ENCODE measurements at regions not wholly inside any gene's neighbourhood (a gene's known extent, or its start where the extent isn't known, plus 50 kb on each side); places are given as distances from the start of the nearest gene placed in this dataset.

- WGBS, 2 donors (ENCODE audit: low coverage in 1 of 2) = 78 to 83% methylated on average over 3 to 8 of the region's 8 CpGs
- intact Hi-C loops (cut with DNase I; ENCODE audit: low total_unique reads) (no loop called here), in situ Hi-C loops (cut with MboI; ENCODE audit: low pct_ligation_motif_present in 1 of 4, low pct_unique_long_range_greater_than_20kb in 1 of 4, low sequenced_read_pairs in 3 of 4) (no loop called here)
- H3K27ac ChIP-seq = no peak overlapping the region
- no peaks in the 10 kb centered on the region for H3K4me1 ChIP-seq
- no peak overlapping the region for H3K4me3 ChIP-seq
- H3K9me3 ChIP-seq = no peaks in the 10 kb centered on the region
- DNase-seq = no peak
- H3K36me3 ChIP-seq = no peaks in the 10 kb centered on the region
- no peak for TF ChIP-seq EP300 (IDR thresholded peaks at IDR 0.05; ENCODE audit: low read depth)
- no peak for TF ChIP-seq POLR2AphosphoS5 (IDR thresholded peaks at IDR 0.05)
- TF ChIP-seq CTCF (IDR thresholded peaks at IDR 0.05) = no peak
- no peak for TF ChIP-seq POLR2A (IDR thresholded peaks at IDR 0.05)
- H3K27me3 ChIP-seq = peaks cover 22% of the 10 kb centered on the region
Observed at GRCh38 chr15:69818529-69818928, 279.2 kb downstream of the TLE3 start.

- in situ Hi-C loops (cut with MboI; ENCODE audit: low pct_ligation_motif_present in 1 of 4, low pct_unique_long_range_greater_than_20kb in 1 of 4, low sequenced_read_pairs in 3 of 4) (no loop called here), intact Hi-C loops (cut with DNase I; ENCODE audit: low total_unique reads) (no loop called here)
- Histone ChIP-seq H3K4me1 (no peaks in the 10 kb centered on the region), H3K4me3 (no peak overlapping the region), H3K36me3 (no peaks in the 10 kb centered on the region), H3K27ac (no peak overlapping the region), H3K9me3 (no peaks in the 10 kb centered on the region), H3K27me3 (peaks cover 22% of the 10 kb centered on the region)
- TF ChIP-seq EP300 (IDR thresholded peaks at IDR 0.05; ENCODE audit: low read depth) (no peak), POLR2AphosphoS5 (IDR thresholded peaks at IDR 0.05) (no peak), CTCF (IDR thresholded peaks at IDR 0.05) (no peak), POLR2A (IDR thresholded peaks at IDR 0.05) (no peak)
- no peak for DNase-seq
- 90 to 93% methylated on average over 2 to 3 of the region's 3 CpGs for WGBS, 2 donors (ENCODE audit: low coverage in 1 of 2)
Observed at GRCh38 chr15:69819371-69819770, 278.3 kb downstream of the TLE3 start.

- WGBS, 2 donors (ENCODE audit: low coverage in 1 of 2) = 80 to 84% methylated on average over 1 to 7 of the region's 7 CpGs
- Histone ChIP-seq H3K27me3 (peaks cover 22% of the 10 kb centered on the region), H3K4me3 (no peak overlapping the region), H3K9me3 (no peaks in the 10 kb centered on the region), H3K4me1 (peaks cover 0 to under 1% (median 0%) of the 10 kb centered on the region in 4 donors), H3K36me3 (no peaks in the 10 kb centered on the region), H3K27ac (no peak overlapping the region)
- no peak for DNase-seq
- TF ChIP-seq POLR2AphosphoS5 (IDR thresholded peaks at IDR 0.05) = no peak
- no peak for TF ChIP-seq CTCF (IDR thresholded peaks at IDR 0.05)
- TF ChIP-seq POLR2A (IDR thresholded peaks at IDR 0.05) = no peak
- TF ChIP-seq EP300 (IDR thresholded peaks at IDR 0.05; ENCODE audit: low read depth) = no peak
- intact Hi-C loops (cut with DNase I; ENCODE audit: low total_unique reads) = no loop called here
- in situ Hi-C loops (cut with MboI; ENCODE audit: low pct_ligation_motif_present in 1 of 4, low pct_unique_long_range_greater_than_20kb in 1 of 4, low sequenced_read_pairs in 3 of 4) = no loop called here
Observed at GRCh38 chr15:69820819-69821218, 276.9 kb downstream of the TLE3 start.

- no peak for DNase-seq
- intact Hi-C loops (cut with DNase I; ENCODE audit: low total_unique reads) (no loop called here), in situ Hi-C loops (cut with MboI; ENCODE audit: low pct_ligation_motif_present in 1 of 4, low pct_unique_long_range_greater_than_20kb in 1 of 4, low sequenced_read_pairs in 3 of 4) (no loop called here)
- H3K4me3 ChIP-seq = no peak overlapping the region
- H3K27ac ChIP-seq = no peak overlapping the region
- no peak for TF ChIP-seq CTCF (IDR thresholded peaks at IDR 0.05)
- TF ChIP-seq POLR2AphosphoS5 (IDR thresholded peaks at IDR 0.05) = no peak
- TF ChIP-seq EP300 (IDR thresholded peaks at IDR 0.05; ENCODE audit: low read depth) = no peak
- H3K4me1 ChIP-seq = peaks cover 0 to 8% (median 0%) of the 10 kb centered on the region in 4 donors
- H3K36me3 ChIP-seq = no peaks in the 10 kb centered on the region
- H3K9me3 ChIP-seq = no peaks in the 10 kb centered on the region
- 59 to 72% methylated on average over 4 to 8 of the region's 8 CpGs for WGBS, 2 donors (ENCODE audit: low coverage in 1 of 2)
- H3K27me3 ChIP-seq = peaks cover 19% of the 10 kb centered on the region
Observed at GRCh38 chr15:69823223-69823907, 274.4 kb downstream of the TLE3 start.
